H9 (cell line): ENCODE measurements at regions not wholly inside any gene's neighbourhood (a gene's known extent, or its start where the extent isn't known, plus 50 kb on each side); places are given as distances from the start of the nearest gene placed in this dataset.

ENCODE experiments used
- DNase-seq: peaks from one replicate; pipeline ENCODE4 v3.0.0-alpha.2; 2017
- H2AFZ ChIP-seq: one replicate; pipeline ENCODE4 v1.6.1; 2013; ENCODE audit warnings: mild to moderate bottlenecking, low read length, control low read depth, moderate library complexity
- H2AK5ac ChIP-seq: 2 replicates; pipeline ENCODE4 v1.6.1; 2013; ENCODE audit warnings: low read length, control low read depth, mixed read lengths; ENCODE audit not compliant: insufficient read length
- H2BK120ac ChIP-seq: one replicate; pipeline ENCODE4 v1.6.1; 2013; ENCODE audit warnings: low read depth, mild to moderate bottlenecking, low read length, control low read depth, inconsistent platforms; ENCODE audit not compliant: poor library complexity, severe bottlenecking
- H2BK12ac ChIP-seq: 2 replicates; pipeline ENCODE4 v1.6.1; 2013; ENCODE audit warnings: low read length, control low read depth, mixed read lengths, low read depth; ENCODE audit not compliant: insufficient read length
- H2BK15ac ChIP-seq: 2 replicates; pipeline ENCODE4 v1.6.1; 2013; ENCODE audit warnings: low read depth, low read length, control low read depth
- H2BK20ac ChIP-seq: one replicate; pipeline ENCODE4 v1.6.1; 2013; ENCODE audit warnings: low read depth, mild to moderate bottlenecking, low read length, control low read depth, inconsistent platforms; ENCODE audit not compliant: poor library complexity, severe bottlenecking
- H2BK5ac ChIP-seq: 2 replicates; pipeline ENCODE4 v1.6.1; 2013; ENCODE audit warnings: low read length, control low read depth, mixed read lengths; ENCODE audit not compliant: insufficient read length
- H3K14ac ChIP-seq: 2 replicates; pipeline ENCODE4 v1.6.1; 2013; ENCODE audit warnings: low read length, control low read depth; ENCODE audit not compliant: insufficient read depth
- H3K18ac ChIP-seq: 2 replicates; pipeline ENCODE4 v1.6.1; 2013; ENCODE audit warnings: low read depth, mild to moderate bottlenecking, mixed read lengths, low read length, control low read depth; ENCODE audit not compliant: insufficient read length
- H3K23ac ChIP-seq: 2 replicates; pipeline ENCODE4 v1.6.1; 2013; ENCODE audit warnings: low read length, control low read depth, mixed read lengths, low read depth; ENCODE audit not compliant: insufficient read length
- H3K23me2 ChIP-seq: 2 replicates; pipeline ENCODE4 v1.6.1; 2013; ENCODE audit warnings: low read depth, mild to moderate bottlenecking, mixed read lengths, low read length, control low read depth; ENCODE audit not compliant: insufficient read length, poor library complexity, severe bottlenecking
- H3K27ac ChIP-seq: 2 replicates; pipeline ENCODE4 v1.5.1; 2013; ENCODE audit warnings: low read length, control low read depth, mixed read lengths, low read depth; ENCODE audit not compliant: insufficient read length
- H3K27me3 ChIP-seq: 2 replicates; pipeline ENCODE4 v1.6.1; 2013; ENCODE audit warnings: low read length, control low read depth, inconsistent platforms; ENCODE audit not compliant: insufficient read depth
- H3K4ac ChIP-seq: 2 replicates; pipeline ENCODE4 v1.6.1; 2013; ENCODE audit warnings: low read depth, mild to moderate bottlenecking, control low read depth, inconsistent platforms, low read length, moderate library complexity
- H3K4me1 ChIP-seq: 2 replicates; pipeline ENCODE4 v1.6.1; 2013; ENCODE audit warnings: low read length, control low read depth, inconsistent platforms; ENCODE audit not compliant: insufficient read depth
- H3K4me2 ChIP-seq: 2 replicates; pipeline ENCODE4 v1.6.1; 2013; ENCODE audit warnings: low read length, control low read depth, mixed read lengths; ENCODE audit not compliant: insufficient read length, insufficient read depth
- H3K56ac ChIP-seq: 2 replicates; pipeline ENCODE4 v1.6.1; 2013; ENCODE audit warnings: low read depth, mild to moderate bottlenecking, mixed read lengths, low read length, control low read depth; ENCODE audit not compliant: insufficient read length
- H3K79me1 ChIP-seq: 2 replicates; pipeline ENCODE4 v1.6.1; 2013; ENCODE audit warnings: low read depth, mild to moderate bottlenecking, moderate library complexity, low read length, control low read depth, inconsistent platforms; ENCODE audit not compliant: insufficient read depth, poor library complexity, severe bottlenecking
- H3K79me2 ChIP-seq: 2 replicates; pipeline ENCODE4 v1.6.1; 2013; ENCODE audit warnings: low read length, control low read depth, inconsistent platforms; ENCODE audit not compliant: insufficient read depth
- H3K9ac ChIP-seq: 2 replicates; pipeline ENCODE4 v1.6.1; 2013; ENCODE audit warnings: low read length, control low read depth, mixed read lengths; ENCODE audit not compliant: insufficient read length; ENCODE audit errors: extremely low read depth
- H3K9me3 ChIP-seq: one replicate; pipeline ENCODE4 v1.6.1; 2013; ENCODE audit warnings: low read depth, low read length, inconsistent platforms; ENCODE audit not compliant: control insufficient read depth
- H3T11ph ChIP-seq: one replicate; pipeline ENCODE4 v1.6.1; 2013; ENCODE audit warnings: mild to moderate bottlenecking, low read length, control low read depth, inconsistent platforms
- H4K20me1 ChIP-seq: one replicate; pipeline ENCODE4 v1.6.1; 2013; ENCODE audit not compliant: control insufficient read depth, insufficient read length, insufficient read depth
- H4K5ac ChIP-seq: 2 replicates; pipeline ENCODE4 v1.6.1; 2013; ENCODE audit warnings: low read depth, mild to moderate bottlenecking, mixed read lengths, low read length, control low read depth; ENCODE audit not compliant: insufficient read length
- H4K8ac ChIP-seq: replicated peaks from 2 replicates; pipeline ENCODE4 v1.6.1; 2013; ENCODE audit warnings: low read length, control low read depth, mixed read lengths, low read depth; ENCODE audit not compliant: insufficient read length
- H4K91ac ChIP-seq: 2 replicates; pipeline ENCODE4 v1.6.1; 2013; ENCODE audit warnings: low read depth, mild to moderate bottlenecking, moderate library complexity, mixed read lengths, low read length, control low read depth; ENCODE audit not compliant: insufficient read length
- H3K27ac Mint-ChIP-seq, 3 experiments: 2 replicates in 2 of 3; 3 replicates in 1 of 3; pipeline ENCODE4 v1.8.0; 2020 to 2021; ENCODE audit warnings: mixed read lengths in 3 of 3, mild to moderate bottlenecking in 1 of 3, moderate library complexity in 1 of 3
- H3K27me3 Mint-ChIP-seq: 2 replicates; pipeline ENCODE4 v1.8.0; 2021; ENCODE audit warnings: low read depth, mild to moderate bottlenecking, moderate library complexity, mixed read lengths
- H3K36me3 Mint-ChIP-seq, 3 experiments: 2 replicates in 2 of 3; 3 replicates in 1 of 3; pipeline ENCODE4 v1.8.0; 2020 to 2021; ENCODE audit warnings: low read depth in 3 of 3, mixed read lengths in 3 of 3; ENCODE audit not compliant: insufficient read depth in 1 of 3
- H3K4me1 Mint-ChIP-seq, 2 experiments: 2 replicates each; pipeline ENCODE4 v1.8.0; 2020; ENCODE audit warnings: mixed read lengths in 2 of 2
- H3K4me3 Mint-ChIP-seq, 2 experiments: 2 replicates in 1 of 2; 3 replicates in 1 of 2; pipeline ENCODE4 v1.8.0; 2020 to 2021; ENCODE audit warnings: mild to moderate bottlenecking in 2 of 2, mixed read lengths in 2 of 2, moderate library complexity in 1 of 2
- H3K9me3 Mint-ChIP-seq, 2 experiments: 2 replicates in 1 of 2; 3 replicates in 1 of 2; pipeline ENCODE4 v1.8.0; 2020; ENCODE audit warnings: mild to moderate bottlenecking in 2 of 2, mixed read lengths in 2 of 2, moderate library complexity in 1 of 2
- CTCF ChIP-seq: fragments of 200-600 bp; sonication (generic); conservative IDR thresholded peaks from 3 replicates; pipeline ENCODE4 v1.8.0; 2021; ENCODE audit warnings: antibody characterized with exemption, mild to moderate bottlenecking
- WGBS: extraction: QIAGEN DNeasy Blood & Tissue Kit; methylation state at CpG from one replicate; pipeline ENCODE4 v1.1.7; 2013; ENCODE audit warnings: missing lambda C conversion rate, low lambda C conversion rate, mixed read lengths; ENCODE audit not compliant: insufficient read length; ENCODE audit errors: extremely low coverage; 5-methylcytosine and 5-hydroxymethylcytosine counted together

- no peaks in the 10 kb centered on the region for H3K27me3 Mint-ChIP-seq
- no peak overlapping the region for H2BK5ac ChIP-seq
- no peak overlapping the region for H3K27ac Mint-ChIP-seq
- H3K9me3 ChIP-seq: no peaks in the 10 kb centered on the region
- H2BK120ac ChIP-seq: no peak overlapping the region
- no peak overlapping the region for H2BK12ac ChIP-seq
- no peak overlapping the region for H3K27ac ChIP-seq
- H3K79me1 ChIP-seq: no peaks in the 10 kb centered on the region
- peaks cover 10 to 11% of the 10 kb centered on the region in 2 experiments for H3K9me3 Mint-ChIP-seq
- H2AFZ ChIP-seq: no peak overlapping the region
- H4K20me1 ChIP-seq: no peaks in the 10 kb centered on the region
- no peak for DNase-seq
- H4K91ac ChIP-seq: no peak overlapping the region
- no peak overlapping the region for H3K56ac ChIP-seq
- H3K27me3 ChIP-seq: no peaks in the 10 kb centered on the region
- no peaks in the 10 kb centered on the region for H3K4me1 Mint-ChIP-seq
- no peak overlapping the region for H4K5ac ChIP-seq
- no peak overlapping the region for H3K4me3 Mint-ChIP-seq
- H3K23ac ChIP-seq: no peak overlapping the region
- WGBS: no CpG with 5 or more reads among the region's 4 CpGs
- H3K4me1 ChIP-seq: no peaks in the 10 kb centered on the region
- no peak overlapping the region for H2BK20ac ChIP-seq
- no peak overlapping the region for H3K4me2 ChIP-seq
- peaks cover 0 to 8% (median 4%) of the 10 kb centered on the region in 3 experiments; a peak in 4 of 7 replicates for H3K36me3 Mint-ChIP-seq
- no peak overlapping the region for H3K14ac ChIP-seq
- no peaks in the 10 kb centered on the region for H3K79me2 ChIP-seq
- no peak overlapping the region for H3K4ac ChIP-seq
- H3T11ph ChIP-seq: no peak overlapping the region
- no peak overlapping the region for H4K8ac ChIP-seq
- no peak overlapping the region for H2BK15ac ChIP-seq
- no peak overlapping the region for H3K9ac ChIP-seq
- TF ChIP-seq CTCF: no peak
- no peak overlapping the region for H3K18ac ChIP-seq
- H2AK5ac ChIP-seq: no peak overlapping the region
- no peaks in the 10 kb centered on the region for H3K23me2 ChIP-seq
Observed at GRCh38 chr2:183592271-183592670, 468.0 kb downstream of the NUP35 start.
